Nephron progenitor cell (in vitro differentiated cells): ENCODE measurements at regions not wholly inside any gene's neighbourhood (a gene's known extent, or its start where the extent isn't known, plus 50 kb on each side); places are given as distances from the start of the nearest gene placed in this dataset.
"Not testable (repeated sequence)": the region's sequence is repeated elsewhere in the genome, so short reads cannot be mapped to it uniquely, and the experiment has no call there.

ENCODE experiments used
- DNase-seq: peaks from one replicate; pipeline ENCODE4 v3.0.0; 2021
- H3K27ac Mint-ChIP-seq: 2 replicates; pipeline ENCODE4 v1.8.0; 2021; ENCODE audit warnings: mild to moderate bottlenecking, moderate library complexity, mixed read lengths
- H3K27me3 Mint-ChIP-seq: 2 replicates; pipeline ENCODE4 v1.8.0; 2021; ENCODE audit warnings: mild to moderate bottlenecking, low read depth, mixed read lengths; ENCODE audit not compliant: poor library complexity
- H3K36me3 Mint-ChIP-seq: 2 replicates; pipeline ENCODE4 v1.8.0; 2021; ENCODE audit warnings: low read depth, mixed read lengths
- H3K4me1 Mint-ChIP-seq: 2 replicates; pipeline ENCODE4 v1.8.0; 2021; ENCODE audit warnings: mixed read lengths
- H3K4me3 Mint-ChIP-seq: 2 replicates; pipeline ENCODE4 v1.8.0; 2021; ENCODE audit warnings: mild to moderate bottlenecking, moderate library complexity, mixed read lengths
- H3K9me3 Mint-ChIP-seq: 2 replicates; pipeline ENCODE4 v1.8.0; 2021; ENCODE audit warnings: mild to moderate bottlenecking, moderate library complexity, mixed read lengths
- TF ChIP-seq, protein P1 (sequence below): fragments of 200-600 bp; sonication (generic); IDR thresholded peaks from 2 replicates; pipeline ENCODE4 v1.5.0; 2021; ENCODE audit warnings: antibody characterized with exemption

DNA sequence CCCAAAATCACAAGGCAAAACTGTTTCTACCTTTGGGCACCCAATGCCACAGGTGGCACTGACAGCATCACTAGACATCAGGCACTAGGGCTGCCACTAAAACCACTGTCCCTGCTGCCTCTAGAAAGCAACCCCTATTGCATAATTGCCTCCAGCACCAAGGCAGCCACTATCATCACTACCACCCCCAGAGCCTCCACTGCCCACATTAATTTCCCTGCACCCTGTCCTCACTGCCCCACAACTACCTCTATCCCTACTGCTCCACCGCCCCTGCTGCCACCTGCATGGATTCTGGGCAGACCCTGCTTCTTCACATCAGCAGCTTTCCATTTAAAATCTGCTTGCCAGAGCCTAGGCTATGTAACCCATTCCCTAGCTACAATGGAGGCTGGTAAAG lies 68.6 kb upstream of the CACHD1 start:
- no peak for DNase-seq
- Mint-ChIP-seq H3K9me3 (no peaks in the 10 kb centered on the region), H3K4me3 (no peak overlapping the region), H3K27ac (no peak overlapping the region), H3K36me3 (no peaks in the 10 kb centered on the region), H3K4me1 (no peaks in the 10 kb centered on the region), H3K27me3 (peaks cover 11% of the 10 kb centered on the region)
- TF ChIP-seq, protein P1, sequence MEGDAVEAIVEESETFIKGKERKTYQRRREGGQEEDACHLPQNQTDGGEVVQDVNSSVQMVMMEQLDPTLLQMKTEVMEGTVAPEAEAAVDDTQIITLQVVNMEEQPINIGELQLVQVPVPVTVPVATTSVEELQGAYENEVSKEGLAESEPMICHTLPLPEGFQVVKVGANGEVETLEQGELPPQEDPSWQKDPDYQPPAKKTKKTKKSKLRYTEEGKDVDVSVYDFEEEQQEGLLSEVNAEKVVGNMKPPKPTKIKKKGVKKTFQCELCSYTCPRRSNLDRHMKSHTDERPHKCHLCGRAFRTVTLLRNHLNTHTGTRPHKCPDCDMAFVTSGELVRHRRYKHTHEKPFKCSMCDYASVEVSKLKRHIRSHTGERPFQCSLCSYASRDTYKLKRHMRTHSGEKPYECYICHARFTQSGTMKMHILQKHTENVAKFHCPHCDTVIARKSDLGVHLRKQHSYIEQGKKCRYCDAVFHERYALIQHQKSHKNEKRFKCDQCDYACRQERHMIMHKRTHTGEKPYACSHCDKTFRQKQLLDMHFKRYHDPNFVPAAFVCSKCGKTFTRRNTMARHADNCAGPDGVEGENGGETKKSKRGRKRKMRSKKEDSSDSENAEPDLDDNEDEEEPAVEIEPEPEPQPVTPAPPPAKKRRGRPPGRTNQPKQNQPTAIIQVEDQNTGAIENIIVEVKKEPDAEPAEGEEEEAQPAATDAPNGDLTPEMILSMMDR = no peak

- no peaks in the 10 kb centered on the region for H3K36me3 Mint-ChIP-seq
- no peaks in the 10 kb centered on the region for H3K4me1 Mint-ChIP-seq
- peaks cover 13% of the 10 kb centered on the region for H3K27me3 Mint-ChIP-seq
- no peak overlapping the region for H3K4me3 Mint-ChIP-seq
- TF ChIP-seq, protein P1 = no peak
- no peak overlapping the region for H3K27ac Mint-ChIP-seq
- no peaks in the 10 kb centered on the region for H3K9me3 Mint-ChIP-seq
- DNase-seq = no peak
Observed at GRCh38 chr1:64403331-64403730, 66.6 kb upstream of the CACHD1 start.

- TF ChIP-seq, protein P1 = no peak
- no peak overlapping the region for H3K27ac Mint-ChIP-seq
- DNase-seq = no peak
- H3K27me3 Mint-ChIP-seq = peaks cover 13% of the 10 kb centered on the region
- H3K4me1 Mint-ChIP-seq = no peaks in the 10 kb centered on the region
- H3K36me3 Mint-ChIP-seq = no peaks in the 10 kb centered on the region
- H3K4me3 Mint-ChIP-seq = no peak overlapping the region
- H3K9me3 Mint-ChIP-seq = no peaks in the 10 kb centered on the region
Observed at GRCh38 chr1:64404202-64404601, 65.7 kb upstream of the CACHD1 start.

- Mint-ChIP-seq H3K4me3 (no peak overlapping the region), H3K9me3 (no peaks in the 10 kb centered on the region), H3K27me3 (peaks cover 12% of the 10 kb centered on the region), H3K27ac (no peak overlapping the region), H3K36me3 (no peaks in the 10 kb centered on the region), H3K4me1 (no peaks in the 10 kb centered on the region)
- no peak for DNase-seq
- TF ChIP-seq, protein P1 = no peak
Observed at GRCh38 chr1:64405833-64406232, 64.1 kb upstream of the CACHD1 start.

GRCh38 chr1:64410217-64410616 lies 59.7 kb upstream of the CACHD1 start:
- Mint-ChIP-seq H3K36me3 (no peaks in the 10 kb centered on the region), H3K27ac (no peak overlapping the region), H3K27me3 (peaks cover 2% of the 10 kb centered on the region), H3K4me3 (no peak overlapping the region), H3K4me1 (no peaks in the 10 kb centered on the region), H3K9me3 (peaks cover 21% of the 10 kb centered on the region)
- TF ChIP-seq, protein P1 = no peak
- DNase-seq = no peak

GRCh38 chr1:64414855-64415546 lies 54.9 kb upstream of the CACHD1 start:
- H3K4me1 Mint-ChIP-seq, H3K27ac Mint-ChIP-seq, H3K36me3 Mint-ChIP-seq, H3K27me3 Mint-ChIP-seq, H3K4me3 Mint-ChIP-seq, DNase-seq: not testable (repeated sequence)
- H3K9me3 Mint-ChIP-seq = peaks cover 24% of the 10 kb centered on the region
